GM10266 (cell line): ENCODE measurements at regions not wholly inside any gene's neighbourhood (a gene's known extent, or its start where the extent isn't known, plus 50 kb on each side); places are given as distances from the start of the nearest gene placed in this dataset.
"Not testable (repeated sequence)": the region's sequence is repeated elsewhere in the genome, so short reads cannot be mapped to it uniquely, and the experiment has no call there.

Experiments
- DNase-seq: peaks from one replicate; pipeline ENCODE4 v3.0.0; 2012; ENCODE audit errors: extremely low spot score
- CTCF ChIP-seq: IDR thresholded peaks from 2 replicates; pipeline ENCODE4 v1.5.1; 2012; ENCODE audit warnings: mild to moderate bottlenecking, low read depth; ENCODE audit not compliant: control insufficient read depth, insufficient read depth; ENCODE audit errors: missing control alignments

- no peak for DNase-seq
- no peak for TF ChIP-seq CTCF
These were observed 119.3 kb upstream of the CLNK start for GRCh38 chr4:10803713-10804343.

GRCh38 chr4:10787365-10787764 is 102.8 kb upstream of the CLNK start:
- TF ChIP-seq CTCF: no peak
- no peak for DNase-seq

- TF ChIP-seq CTCF: no peak
- no peak for DNase-seq
These were observed 100.1 kb upstream of the CLNK start for GRCh38 chr4:10784621-10785020.

- no peak for TF ChIP-seq CTCF
- no peak for DNase-seq
These were observed 98.8 kb upstream of the CLNK start for GRCh38 chr4:10783351-10783750.

GRCh38 chr4:10781805-10782204 is 97.2 kb upstream of the CLNK start:
- TF ChIP-seq CTCF: no peak
- DNase-seq: peak; percentile 25

GRCh38 chr4:10780803-10781202 is 96.2 kb upstream of the CLNK start:
- not testable (repeated sequence) for DNase-seq

GRCh38 chr4:10775132-10775531 is 90.6 kb upstream of the CLNK start:
- not testable (repeated sequence) for DNase-seq

- no peak for TF ChIP-seq CTCF
- no peak for DNase-seq
These were observed 89.1 kb upstream of the CLNK start for GRCh38 chr4:10773656-10774055.
